ENCODE measurements at regions not wholly inside any gene's neighbourhood (a gene's known extent, or its start where the extent isn't known, plus 50 kb on each side); places are given as distances from the start of the nearest gene placed in this dataset.

DNA sequence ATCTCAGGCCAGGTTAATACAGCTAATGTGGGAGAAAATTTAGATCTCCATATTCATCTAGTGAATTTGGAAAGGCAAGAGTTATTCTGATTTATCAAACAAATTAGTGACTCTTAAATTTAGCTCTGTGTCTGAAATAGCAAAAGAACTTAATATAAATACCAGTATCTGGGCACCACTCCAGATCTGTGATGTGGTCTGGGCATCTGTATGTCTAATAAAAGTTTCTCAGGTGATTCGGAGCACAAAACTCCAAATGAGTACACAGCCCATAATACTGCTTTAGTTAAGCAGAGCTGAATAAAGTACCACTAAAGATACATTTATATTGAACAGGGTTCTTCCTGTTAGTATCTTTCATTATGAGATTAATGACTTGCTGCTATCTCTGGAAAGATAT, 261.4 kb downstream of the BAMBI start:
- TF ChIP-seq CTCF (IDR thresholded peaks at IDR 0.05; ENCODE audit: low read length) (no peak), EZH2 (optimal IDR thresholded peaks at IDR 0.05; ENCODE audit: low read depth, low read length) (no peak)
